ENCODE measurements at regions not wholly inside any gene's neighbourhood (a gene's known extent, or its start where the extent isn't known, plus 50 kb on each side); places are given as distances from the start of the nearest gene placed in this dataset.

DNA sequence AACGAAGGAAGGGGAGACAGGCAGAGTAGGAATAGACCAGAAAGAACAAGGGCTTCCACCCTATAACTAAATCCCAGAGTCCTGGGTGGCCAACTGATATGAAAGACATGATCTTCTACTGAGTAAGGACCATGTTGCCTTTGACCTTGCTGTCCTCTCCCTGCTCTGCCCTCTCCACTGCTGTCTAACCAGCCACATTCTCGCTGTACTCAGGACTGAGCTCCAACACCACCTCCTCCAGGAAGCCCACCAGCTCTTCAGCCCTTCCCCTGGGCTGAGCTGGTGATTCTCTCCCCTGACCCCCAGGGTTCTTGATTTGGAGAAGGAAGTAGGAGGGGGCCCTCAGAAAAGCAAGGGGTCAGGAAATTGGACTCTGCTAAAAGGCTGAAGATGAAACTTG is 159.2 kb downstream of the DICER1 start:
- no peak for FAIRE-seq
- TF ChIP-seq, protein P1, sequence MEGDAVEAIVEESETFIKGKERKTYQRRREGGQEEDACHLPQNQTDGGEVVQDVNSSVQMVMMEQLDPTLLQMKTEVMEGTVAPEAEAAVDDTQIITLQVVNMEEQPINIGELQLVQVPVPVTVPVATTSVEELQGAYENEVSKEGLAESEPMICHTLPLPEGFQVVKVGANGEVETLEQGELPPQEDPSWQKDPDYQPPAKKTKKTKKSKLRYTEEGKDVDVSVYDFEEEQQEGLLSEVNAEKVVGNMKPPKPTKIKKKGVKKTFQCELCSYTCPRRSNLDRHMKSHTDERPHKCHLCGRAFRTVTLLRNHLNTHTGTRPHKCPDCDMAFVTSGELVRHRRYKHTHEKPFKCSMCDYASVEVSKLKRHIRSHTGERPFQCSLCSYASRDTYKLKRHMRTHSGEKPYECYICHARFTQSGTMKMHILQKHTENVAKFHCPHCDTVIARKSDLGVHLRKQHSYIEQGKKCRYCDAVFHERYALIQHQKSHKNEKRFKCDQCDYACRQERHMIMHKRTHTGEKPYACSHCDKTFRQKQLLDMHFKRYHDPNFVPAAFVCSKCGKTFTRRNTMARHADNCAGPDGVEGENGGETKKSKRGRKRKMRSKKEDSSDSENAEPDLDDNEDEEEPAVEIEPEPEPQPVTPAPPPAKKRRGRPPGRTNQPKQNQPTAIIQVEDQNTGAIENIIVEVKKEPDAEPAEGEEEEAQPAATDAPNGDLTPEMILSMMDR (optimal IDR thresholded peaks at IDR 0.05 in 1 of 3, IDR thresholded peaks at IDR 0.05 in 1 of 3, conservative IDR thresholded peaks at IDR 0.05 in 1 of 3; ENCODE audit: extremely low read depth in 1 of 3, insufficient read depth in 2 of 3, low read length in 3 of 3): no peak
- TF ChIP-seq EZH2 (IDR thresholded peaks at IDR 0.05; ENCODE audit: low read length): no peak
- no peak overlapping the region for H2AFZ ChIP-seq (ENCODE audit: control insufficient read depth, low read length)

GRCh38 chr14:94995551-94995950 is 161.8 kb downstream of the DICER1 start:
- H3K79me2 ChIP-seq (ENCODE audit: control insufficient read depth, insufficient read depth, low read length): no peaks in the 10 kb centered on the region
- no peak overlapping the region for H3K27ac ChIP-seq (ENCODE audit: control insufficient read depth, insufficient read depth, low read length)
- TF ChIP-seq, protein P1 (optimal IDR thresholded peaks at IDR 0.05 in 1 of 3, IDR thresholded peaks at IDR 0.05 in 1 of 3, conservative IDR thresholded peaks at IDR 0.05 in 1 of 3; ENCODE audit: extremely low read depth in 1 of 3, insufficient read depth in 2 of 3, low read length in 3 of 3): no peak
- TF ChIP-seq EZH2 (IDR thresholded peaks at IDR 0.05; ENCODE audit: low read length): no peak
- H3K4me1 ChIP-seq (ENCODE audit: control insufficient read depth, extremely low read depth, insufficient read depth, low read length): no peaks in the 10 kb centered on the region
- H4K20me1 ChIP-seq (ENCODE audit: control insufficient read depth, extremely low read depth, insufficient read depth, low read length): no peaks in the 10 kb centered on the region
- H3K27me3 ChIP-seq (ENCODE audit: control insufficient read depth, extremely low read depth, insufficient read depth, low read length): no peaks in the 10 kb centered on the region
- H3K9me3 ChIP-seq (ENCODE audit: control insufficient read depth, low read depth, low read length): no peaks in the 10 kb centered on the region
- no peaks in the 10 kb centered on the region for H3K9me1 ChIP-seq (ENCODE audit: control insufficient read depth, extremely low read depth, insufficient read depth, low read length)
- no peak for DNase-seq (ENCODE audit: low read depth, low spot score)
- H3K36me3 ChIP-seq (ENCODE audit: control insufficient read depth in 2 of 2, extremely low read depth in 1 of 2, insufficient read depth in 2 of 2, low read length in 2 of 2): no peaks in the 10 kb centered on the region
- dilution Hi-C loops (cut with MboI; ENCODE audit: extremely low pct_ligation_motif_present, low sequenced_read_pairs): no loop called here
- H3K4me2 ChIP-seq (ENCODE audit: control insufficient read depth, extremely low read depth, insufficient read depth, low read depth, low read length): no peak overlapping the region
- FAIRE-seq: no peak
- no peak overlapping the region for H3K9ac ChIP-seq (ENCODE audit: control insufficient read depth, extremely low read depth, insufficient read depth, low read length)
- no peak overlapping the region for H3K4me3 ChIP-seq (ENCODE audit: control insufficient read depth in 2 of 3, extremely low read depth in 1 of 3, insufficient read depth in 2 of 3, low read depth in 1 of 3, low read length in 3 of 3)
- H2AFZ ChIP-seq (ENCODE audit: control insufficient read depth, low read length): no peak overlapping the region

More for the DNA sequence above, 159.2 kb downstream of the DICER1 start:
- no peak for DNase-seq (ENCODE audit: low read depth, low spot score)
- H3K4me1 ChIP-seq (ENCODE audit: control insufficient read depth, extremely low read depth, insufficient read depth, low read length): peaks cover 2% of the 10 kb centered on the region
- dilution Hi-C loops (cut with MboI; ENCODE audit: extremely low pct_ligation_motif_present, low sequenced_read_pairs): no loop called here
- no peaks in the 10 kb centered on the region for H3K27me3 ChIP-seq (ENCODE audit: control insufficient read depth, extremely low read depth, insufficient read depth, low read length)
- H3K36me3 ChIP-seq (ENCODE audit: control insufficient read depth in 2 of 2, extremely low read depth in 1 of 2, insufficient read depth in 2 of 2, low read length in 2 of 2): no peaks in the 10 kb centered on the region
- H3K27ac ChIP-seq (ENCODE audit: control insufficient read depth, insufficient read depth, low read length): no peak overlapping the region
- H3K9me1 ChIP-seq (ENCODE audit: control insufficient read depth, extremely low read depth, insufficient read depth, low read length): no peaks in the 10 kb centered on the region
- H3K4me3 ChIP-seq (ENCODE audit: control insufficient read depth in 2 of 3, extremely low read depth in 1 of 3, insufficient read depth in 2 of 3, low read depth in 1 of 3, low read length in 3 of 3): no peak overlapping the region
- no peaks in the 10 kb centered on the region for H3K9me3 ChIP-seq (ENCODE audit: control insufficient read depth, low read depth, low read length)
- H3K4me2 ChIP-seq (ENCODE audit: control insufficient read depth, extremely low read depth, insufficient read depth, low read depth, low read length): no peak overlapping the region
- no peaks in the 10 kb centered on the region for H3K79me2 ChIP-seq (ENCODE audit: control insufficient read depth, insufficient read depth, low read length)
- no peaks in the 10 kb centered on the region for H4K20me1 ChIP-seq (ENCODE audit: control insufficient read depth, extremely low read depth, insufficient read depth, low read length)
- H3K9ac ChIP-seq (ENCODE audit: control insufficient read depth, extremely low read depth, insufficient read depth, low read length): no peak overlapping the region

Data from keratinocyte (primary cell).